HUES48 (cell line): ENCODE measurements at regions not wholly inside any gene's neighbourhood (a gene's known extent, or its start where the extent isn't known, plus 50 kb on each side); places are given as distances from the start of the nearest gene placed in this dataset.

Experiments
- H3K27ac ChIP-seq: one replicate; pipeline ENCODE4 v1.7.0; 2013; ENCODE audit warnings: low read depth, low read length, inconsistent platforms
- H3K27me3 ChIP-seq: 2 replicates; pipeline ENCODE4 v1.6.1; 2013; ENCODE audit warnings: mild to moderate bottlenecking, low read length; ENCODE audit not compliant: control insufficient read depth, insufficient read depth
- H3K36me3 ChIP-seq: 2 replicates; pipeline ENCODE4 v1.6.1; 2013; ENCODE audit warnings: low read length; ENCODE audit not compliant: control insufficient read depth, insufficient read depth
- H3K4me1 ChIP-seq: 2 replicates; pipeline ENCODE4 v1.6.1; 2013; ENCODE audit warnings: mild to moderate bottlenecking, low read length; ENCODE audit not compliant: control insufficient read depth, insufficient read depth
- H3K4me3 ChIP-seq: 2 replicates; pipeline ENCODE4 v1.5.1; 2013; ENCODE audit warnings: mild to moderate bottlenecking, low read depth, low read length
- H3K9ac ChIP-seq: 2 replicates; pipeline ENCODE4 v1.6.1; 2013; ENCODE audit warnings: mild to moderate bottlenecking, low read depth, low read length, moderate library complexity
- H3K9me3 ChIP-seq: 2 replicates; pipeline ENCODE4 v1.6.1; 2013; ENCODE audit warnings: low read length; ENCODE audit not compliant: control insufficient read depth, insufficient read depth

DNA sequence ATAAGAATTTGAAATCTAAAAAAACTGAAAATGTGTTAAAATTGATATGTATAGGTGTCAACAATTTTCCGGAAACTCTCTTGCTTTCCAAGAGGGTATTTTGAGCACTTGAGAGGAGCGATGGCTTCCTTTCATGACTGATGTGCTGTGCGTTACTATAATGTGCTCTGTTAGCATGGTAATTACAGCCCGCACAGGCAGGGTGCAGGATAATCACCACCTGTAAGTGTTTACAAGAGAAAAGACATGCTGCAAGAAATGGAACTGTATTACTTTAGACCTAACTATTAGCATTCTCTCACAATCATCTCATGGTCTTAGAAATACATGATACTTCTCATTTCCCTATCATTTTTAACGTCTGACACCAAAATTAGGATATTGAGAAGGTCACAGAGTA lies 92.4 kb upstream of the ADARB2 start:
- H3K9me3 ChIP-seq: peaks cover 3% of the 10 kb centered on the region
- no peak overlapping the region for H3K9ac ChIP-seq
- H3K4me1 ChIP-seq: no peaks in the 10 kb centered on the region
- no peaks in the 10 kb centered on the region for H3K27me3 ChIP-seq
- H3K36me3 ChIP-seq: no peaks in the 10 kb centered on the region
- H3K4me3 ChIP-seq: no peak overlapping the region
- H3K27ac ChIP-seq: no peak overlapping the region

DNA sequence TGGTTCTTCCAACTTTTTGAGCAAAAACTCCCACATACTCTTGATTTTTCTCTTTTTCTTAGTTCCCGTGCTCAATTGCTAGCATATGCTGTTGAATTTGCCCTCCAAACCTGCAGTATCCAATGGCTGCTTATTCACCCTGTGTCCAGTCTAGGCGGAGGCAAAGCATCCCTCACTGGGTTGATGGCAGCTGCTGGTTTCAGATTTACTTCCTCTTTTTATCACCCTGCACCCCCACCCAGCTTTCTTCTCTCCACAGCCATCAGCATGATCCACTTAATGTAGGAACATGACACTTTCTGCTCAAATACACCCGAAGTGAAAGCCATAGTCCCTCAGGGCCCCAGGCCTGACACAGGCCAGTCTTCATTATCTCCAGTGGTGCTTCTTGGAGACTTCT lies 87.6 kb upstream of the ADARB2 start:
- no peak overlapping the region for H3K4me3 ChIP-seq
- no peak overlapping the region for H3K27ac ChIP-seq
- no peak overlapping the region for H3K9ac ChIP-seq
- H3K36me3 ChIP-seq: no peaks in the 10 kb centered on the region
- no peaks in the 10 kb centered on the region for H3K27me3 ChIP-seq
- no peaks in the 10 kb centered on the region for H3K4me1 ChIP-seq
- peaks cover 3% of the 10 kb centered on the region for H3K9me3 ChIP-seq

DNA sequence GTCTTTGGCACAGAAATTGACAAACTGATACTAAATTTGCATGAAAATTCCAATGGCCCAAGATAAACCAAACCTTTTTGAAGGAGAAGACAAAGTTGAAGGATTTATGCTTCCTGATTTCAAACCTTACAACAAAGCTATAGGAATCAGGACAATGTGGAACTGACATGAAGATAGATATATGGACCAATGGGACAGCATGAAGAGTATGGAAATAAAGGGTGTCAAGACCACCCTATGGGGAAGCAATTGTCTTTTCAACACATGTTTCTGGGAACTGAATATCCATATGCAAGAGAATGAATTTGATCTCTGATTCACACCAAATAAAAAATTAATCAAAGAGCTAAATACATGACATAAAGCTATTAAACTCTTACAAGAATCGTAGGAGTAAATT lies 77.2 kb upstream of the ADARB2 start:
- no peak overlapping the region for H3K27ac ChIP-seq
- no peaks in the 10 kb centered on the region for H3K27me3 ChIP-seq
- no peaks in the 10 kb centered on the region for H3K36me3 ChIP-seq
- H3K4me3 ChIP-seq: no peak overlapping the region
- no peak overlapping the region for H3K9ac ChIP-seq
- peaks cover 2% of the 10 kb centered on the region; the same call in 1 of the 2 replicates for H3K9me3 ChIP-seq
- H3K4me1 ChIP-seq: peaks cover 9% of the 10 kb centered on the region

- Histone ChIP-seq H3K9me3 (no peaks in the 10 kb centered on the region), H3K36me3 (no peaks in the 10 kb centered on the region), H3K27ac (no peak overlapping the region), H3K4me3 (no peak overlapping the region), H3K4me1 (peaks cover 9% of the 10 kb centered on the region), H3K27me3 (no peaks in the 10 kb centered on the region), H3K9ac (no peak overlapping the region)
Measured at GRCh38 chr10:1809139-1809741, 71.9 kb upstream of the ADARB2 start.

DNA sequence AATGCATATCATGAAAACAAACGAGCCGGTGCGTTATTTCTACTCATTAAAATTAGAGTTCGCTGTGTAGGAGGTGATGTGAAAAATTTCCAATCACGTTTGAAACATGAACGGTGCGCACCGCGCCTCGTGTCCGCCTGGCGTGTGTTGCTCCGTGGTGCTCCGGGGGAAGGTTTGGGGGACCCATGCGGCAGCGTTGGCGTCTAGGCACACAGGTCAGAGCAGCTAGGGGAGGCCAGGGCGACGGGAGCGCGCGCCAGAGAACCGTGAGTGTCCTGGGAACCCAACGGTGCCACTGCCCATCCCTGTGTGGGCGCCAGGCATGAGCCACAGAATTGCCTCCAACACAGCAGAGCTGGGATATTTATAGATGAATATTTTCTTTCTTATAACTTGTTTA lies 70.6 kb upstream of the ADARB2 start:
- H3K4me1 ChIP-seq: peaks cover 9% of the 10 kb centered on the region
- no peaks in the 10 kb centered on the region for H3K27me3 ChIP-seq
- H3K36me3 ChIP-seq: no peaks in the 10 kb centered on the region

GRCh38 chr10:1807196-1807595 lies 69.9 kb upstream of the ADARB2 start:
- Histone ChIP-seq H3K9me3 (no peaks in the 10 kb centered on the region), H3K4me3 (no peak overlapping the region), H3K27ac (no peak overlapping the region), H3K27me3 (no peaks in the 10 kb centered on the region), H3K36me3 (no peaks in the 10 kb centered on the region), H3K4me1 (peaks cover 9% of the 10 kb centered on the region), H3K9ac (no peak overlapping the region)

More for the DNA sequence above, 70.6 kb upstream of the ADARB2 start:
- H3K9me3 ChIP-seq: no peaks in the 10 kb centered on the region
- H3K4me3 ChIP-seq: no peak overlapping the region
- no peak overlapping the region for H3K9ac ChIP-seq
- H3K27ac ChIP-seq: no peak overlapping the region

- Histone ChIP-seq H3K36me3 (no peaks in the 10 kb centered on the region), H3K9me3 (no peaks in the 10 kb centered on the region), H3K4me1 (no peaks in the 10 kb centered on the region), H3K27ac (no peak overlapping the region), H3K9ac (no peak overlapping the region), H3K4me3 (no peak overlapping the region), H3K27me3 (no peaks in the 10 kb centered on the region)
Measured at GRCh38 chr10:1802413-1802812, 65.1 kb upstream of the ADARB2 start.

- Histone ChIP-seq H3K27ac (no peak overlapping the region), H3K27me3 (no peaks in the 10 kb centered on the region), H3K4me3 (no peak overlapping the region), H3K9me3 (no peaks in the 10 kb centered on the region), H3K9ac (no peak overlapping the region), H3K4me1 (no peaks in the 10 kb centered on the region), H3K36me3 (no peaks in the 10 kb centered on the region)
Measured at GRCh38 chr10:1788401-1788800, 51.1 kb upstream of the ADARB2 start.
